Natural killer cell (primary cell): ENCODE measurements at regions not wholly inside any gene's neighbourhood (a gene's known extent, or its start where the extent isn't known, plus 50 kb on each side); places are given as distances from the start of the nearest gene placed in this dataset.

ENCODE experiments used
- ATAC-seq, 3 donors: fragments of 150-1000 bp in 2 of 3; fragments of 200-7000 bp in 1 of 3; cut with Tn5 transposase; 1 replicate in 1 of 3; 2 replicates in 2 of 3; pipeline ENCODE4 v1.10.0; 2021; ENCODE audit warnings: mild to moderate bottlenecking in 2 of 3, moderate library complexity in 2 of 3
- DNase-seq, 2 donors: peaks; one replicate each; pipeline versions ENCODE4 v3.0.0 to v3.0.0-alpha.2; 2013 to 2021; ENCODE audit warnings: mixed read lengths in 1 of 2
- H3K27ac ChIP-seq: one replicate; pipeline ENCODE4 v1.5.1; 2013; ENCODE audit warnings: mild to moderate bottlenecking, low read length
- H3K27me3 ChIP-seq: one replicate; pipeline ENCODE4 v1.6.1; 2013; ENCODE audit warnings: low read length; ENCODE audit not compliant: control insufficient read depth, insufficient read depth
- H3K36me3 ChIP-seq: one replicate; pipeline ENCODE4 v1.6.1; 2013; ENCODE audit warnings: low read length; ENCODE audit not compliant: control insufficient read depth, insufficient read depth
- H3K4me1 ChIP-seq: one replicate; pipeline ENCODE4 v1.6.1; 2013; ENCODE audit warnings: low read length; ENCODE audit not compliant: control insufficient read depth, insufficient read depth
- H3K4me3 ChIP-seq: one replicate; pipeline ENCODE4 v1.5.1; 2013; ENCODE audit warnings: low read length
- H3K9me3 ChIP-seq: one replicate; pipeline ENCODE4 v1.6.1; 2013; ENCODE audit warnings: low read length; ENCODE audit not compliant: control insufficient read depth, insufficient read depth
- H3K27ac Mint-ChIP-seq, 2 donors: one replicate each; pipeline ENCODE4 v1.8.0; 2022; ENCODE audit warnings: mild to moderate bottlenecking in 2 of 2, mixed read lengths in 2 of 2, moderate library complexity in 1 of 2
- H3K27me3 Mint-ChIP-seq, 2 donors: one replicate each; pipeline ENCODE4 v1.8.0; 2022; ENCODE audit warnings: low read depth in 2 of 2, mixed read lengths in 2 of 2
- H3K36me3 Mint-ChIP-seq: one replicate; pipeline ENCODE4 v1.8.0; 2022; ENCODE audit warnings: mixed read lengths
- H3K4me1 Mint-ChIP-seq, 2 donors: one replicate each; pipeline ENCODE4 v1.8.0; 2022; ENCODE audit warnings: mixed read lengths in 2 of 2
- H3K4me3 Mint-ChIP-seq: one replicate; pipeline ENCODE4 v1.8.0; 2022; ENCODE audit warnings: mild to moderate bottlenecking, moderate library complexity, mixed read lengths
- H3K9me3 Mint-ChIP-seq, 2 donors: one replicate each; pipeline ENCODE4 v1.8.0; 2022; ENCODE audit warnings: mixed read lengths in 2 of 2
- WGBS: methylation state at CpG from one replicate; pipeline ENCODE4 v1.1.7; 2013; ENCODE audit warnings: missing lambda C conversion rate; ENCODE audit not compliant: insufficient coverage; 5-methylcytosine and 5-hydroxymethylcytosine counted together
- intact Hi-C: fragments of 100-400 bp; cut with micrococcal nuclease; formaldehyde crosslinking; loops from one replicate; pipeline ENCODE4 v1.14.2; 2022
- TF ChIP-seq, protein P1 (sequence below): fragments of 200-600 bp; IDR thresholded peaks from one replicate; pipeline ENCODE4 v1.8.0; 2022; ENCODE audit warnings: antibody characterized with exemption

DNA sequence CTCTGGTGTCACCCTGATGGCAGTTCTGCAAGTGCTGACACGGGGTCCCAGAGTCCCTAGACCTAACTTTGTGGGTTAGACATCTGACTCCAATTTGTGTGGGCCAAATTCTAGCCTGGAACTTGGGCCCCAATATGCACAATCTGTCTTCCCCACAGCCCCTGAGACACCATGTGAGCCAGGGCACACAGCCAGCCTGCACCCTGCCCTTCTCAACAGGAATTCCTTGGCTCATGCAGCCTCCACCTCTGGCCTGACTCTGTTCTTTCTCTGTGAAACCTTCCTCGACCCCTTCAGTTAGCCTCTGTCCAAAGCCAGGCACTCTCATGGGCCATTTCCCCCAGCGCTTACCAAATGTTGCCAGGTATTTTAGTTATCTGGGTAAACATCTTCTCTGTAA is 59.1 kb upstream of the POU2AF1 start:
- Mint-ChIP-seq H3K36me3 (no peaks in the 10 kb centered on the region), H3K4me1 (peaks cover 0 to 7% of the 10 kb centered on the region in 2 donors), H3K27me3 (peaks cover 0 to 11% of the 10 kb centered on the region in 2 donors), H3K9me3 (no peaks in the 10 kb centered on the region), H3K27ac (no peak overlapping the region), H3K4me3 (no peak overlapping the region)
- Histone ChIP-seq H3K9me3 (no peaks in the 10 kb centered on the region), H3K27me3 (no peaks in the 10 kb centered on the region), H3K4me3 (no peak overlapping the region), H3K4me1 (peaks cover 8% of the 10 kb centered on the region), H3K36me3 (no peaks in the 10 kb centered on the region), H3K27ac (no peak overlapping the region)
- ATAC-seq (no peak), DNase-seq (no peak)
- TF ChIP-seq, protein P1, sequence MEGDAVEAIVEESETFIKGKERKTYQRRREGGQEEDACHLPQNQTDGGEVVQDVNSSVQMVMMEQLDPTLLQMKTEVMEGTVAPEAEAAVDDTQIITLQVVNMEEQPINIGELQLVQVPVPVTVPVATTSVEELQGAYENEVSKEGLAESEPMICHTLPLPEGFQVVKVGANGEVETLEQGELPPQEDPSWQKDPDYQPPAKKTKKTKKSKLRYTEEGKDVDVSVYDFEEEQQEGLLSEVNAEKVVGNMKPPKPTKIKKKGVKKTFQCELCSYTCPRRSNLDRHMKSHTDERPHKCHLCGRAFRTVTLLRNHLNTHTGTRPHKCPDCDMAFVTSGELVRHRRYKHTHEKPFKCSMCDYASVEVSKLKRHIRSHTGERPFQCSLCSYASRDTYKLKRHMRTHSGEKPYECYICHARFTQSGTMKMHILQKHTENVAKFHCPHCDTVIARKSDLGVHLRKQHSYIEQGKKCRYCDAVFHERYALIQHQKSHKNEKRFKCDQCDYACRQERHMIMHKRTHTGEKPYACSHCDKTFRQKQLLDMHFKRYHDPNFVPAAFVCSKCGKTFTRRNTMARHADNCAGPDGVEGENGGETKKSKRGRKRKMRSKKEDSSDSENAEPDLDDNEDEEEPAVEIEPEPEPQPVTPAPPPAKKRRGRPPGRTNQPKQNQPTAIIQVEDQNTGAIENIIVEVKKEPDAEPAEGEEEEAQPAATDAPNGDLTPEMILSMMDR, result no peak
- intact Hi-C loops, result no loop called here
- WGBS, result 76% methylated on average over 3 of the region's 3 CpGs

DNA sequence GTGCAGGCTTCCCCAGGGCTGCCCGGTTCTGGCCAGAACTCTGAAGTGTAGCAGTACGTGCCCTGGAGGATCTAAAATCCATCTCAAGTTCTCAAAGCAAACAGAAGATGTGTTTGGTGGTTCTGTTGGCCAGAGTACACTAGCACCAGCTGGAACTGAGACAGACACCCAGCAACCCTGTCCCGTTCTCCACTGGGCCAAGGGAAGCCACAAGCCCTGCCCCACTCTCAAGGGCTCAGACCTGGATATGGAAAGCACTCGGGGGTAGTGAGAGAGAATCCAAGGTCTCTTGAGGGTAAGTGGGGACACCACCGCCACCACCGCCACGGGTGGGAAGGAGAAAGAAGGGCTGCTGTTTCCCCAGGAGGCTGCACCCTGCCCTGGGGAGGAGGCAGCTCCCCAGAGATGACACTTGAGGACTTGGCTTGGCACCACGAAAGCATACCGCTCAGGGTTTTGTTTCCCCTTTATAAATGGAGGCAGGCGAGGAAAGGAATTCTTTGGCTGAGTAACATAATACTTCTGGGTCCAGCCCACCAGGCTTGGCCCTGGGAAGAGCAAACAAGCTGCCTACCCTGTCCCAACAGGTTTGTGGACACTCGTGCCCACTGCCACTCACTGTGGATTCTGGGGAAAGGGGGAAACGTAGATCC is 56.1 kb upstream of the POU2AF1 start:
- Histone ChIP-seq H3K27ac (no peak overlapping the region), H3K4me3 (no peak overlapping the region), H3K36me3 (no peaks in the 10 kb centered on the region), H3K27me3 (no peaks in the 10 kb centered on the region), H3K9me3 (no peaks in the 10 kb centered on the region), H3K4me1 (peaks cover 8% of the 10 kb centered on the region)
- no peaks in the 10 kb centered on the region for H3K9me3 Mint-ChIP-seq
- H3K36me3 Mint-ChIP-seq, result no peaks in the 10 kb centered on the region
- peaks cover 4 to 8% of the 10 kb centered on the region in 2 donors for H3K27me3 Mint-ChIP-seq
- TF ChIP-seq, protein P1, result no peak
- intact Hi-C loops, result no loop called here
- H3K4me3 Mint-ChIP-seq, result no peak overlapping the region
- no peak overlapping the region for H3K27ac Mint-ChIP-seq
- 84% methylated on average over 12 of the region's 12 CpGs for WGBS
- no peak for DNase-seq
- ATAC-seq, result no peak
- peaks cover 0 to 7% of the 10 kb centered on the region in 2 donors for H3K4me1 Mint-ChIP-seq

- H3K9me3 Mint-ChIP-seq, result no peaks in the 10 kb centered on the region
- WGBS, result 45% methylated on average over 7 of the region's 7 CpGs
- Histone ChIP-seq H3K27me3 (no peaks in the 10 kb centered on the region), H3K4me3 (no peak overlapping the region), H3K27ac (no peak overlapping the region), H3K9me3 (no peaks in the 10 kb centered on the region), H3K4me1 (no peaks in the 10 kb centered on the region), H3K36me3 (no peaks in the 10 kb centered on the region)
- H3K4me1 Mint-ChIP-seq, result no peaks in the 10 kb centered on the region
- no peak overlapping the region for H3K27ac Mint-ChIP-seq
- H3K36me3 Mint-ChIP-seq, result no peaks in the 10 kb centered on the region
- DNase-seq (peak in 1 of 2 donors; percentile 66), ATAC-seq (no peak)
- peaks cover 7 to 15% of the 10 kb centered on the region in 2 donors for H3K27me3 Mint-ChIP-seq
- no peak overlapping the region for H3K4me3 Mint-ChIP-seq
- TF ChIP-seq, protein P1, result no peak
- intact Hi-C loops, result no loop called here
Observed at GRCh38 chr11:111429066-111429506, 50.0 kb upstream of the POU2AF1 start.
